Erythroblast (primary cell): ENCODE measurements at regions not wholly inside any gene's neighbourhood (a gene's known extent, or its start where the extent isn't known, plus 50 kb on each side); places are given as distances from the start of the nearest gene placed in this dataset.

Experiments
- DNase-seq, 2 experiments: peaks; one replicate each; lab custom pipeline; 2025; lab: John Stamatoyannopoulos, UW
- GATA1 ChIP-seq: IDR thresholded peaks from 2 replicates; pipeline ENCODE4 v1.6.1; 2011; ENCODE audit warnings: low read depth, mild to moderate bottlenecking, control low read depth, low read length, moderate library complexity
- POLR2A ChIP-seq: IDR thresholded peaks from 2 replicates; pipeline ENCODE4 v1.6.1; 2011; ENCODE audit warnings: mild to moderate bottlenecking, low read length

- DNase-seq: no peak
- TF ChIP-seq POLR2A (no peak), GATA1 (no peak)
Observed at GRCh38 chr2:114046866-114047435, 157.1 kb downstream of the ACTR3 start.

- no peak for DNase-seq
- TF ChIP-seq POLR2A (no peak), GATA1 (no peak)
Observed at GRCh38 chr2:114049280-114049679, 159.4 kb downstream of the ACTR3 start.

GRCh38 chr2:114049826-114050225 is 159.9 kb downstream of the ACTR3 start:
- TF ChIP-seq GATA1 (no peak), POLR2A (no peak)
- DNase-seq: no peak

- no peak for DNase-seq
- TF ChIP-seq GATA1 (no peak), POLR2A (no peak)
Observed at GRCh38 chr2:114056294-114057143, 166.6 kb downstream of the ACTR3 start.

- no peak for DNase-seq
- TF ChIP-seq GATA1: no peak
- no peak for TF ChIP-seq POLR2A
Observed at GRCh38 chr2:114057638-114058037, 167.7 kb downstream of the ACTR3 start.

GRCh38 chr2:114061566-114062098 is 171.7 kb downstream of the ACTR3 start:
- TF ChIP-seq POLR2A (no peak), GATA1 (no peak)
- no peak for DNase-seq

GRCh38 chr2:114063346-114063745 is 173.5 kb downstream of the ACTR3 start:
- TF ChIP-seq GATA1: no peak
- no peak for TF ChIP-seq POLR2A

GRCh38 chr2:114065731-114066130 is 175.8 kb downstream of the ACTR3 start:
- no peak for TF ChIP-seq GATA1
- no peak for TF ChIP-seq POLR2A
- DNase-seq: no peak

More at GRCh38 chr2:114063346-114063745, 173.5 kb downstream of the ACTR3 start:
- DNase-seq: no peak

- TF ChIP-seq POLR2A (no peak), GATA1 (no peak)
- no peak for DNase-seq
Observed at GRCh38 chr2:114066186-114066747, 176.4 kb downstream of the ACTR3 start.

GRCh38 chr2:114068438-114068837 is 178.5 kb downstream of the ACTR3 start:
- TF ChIP-seq GATA1: no peak
- TF ChIP-seq POLR2A: no peak
- DNase-seq: no peak

GRCh38 chr2:114076961-114077360 is 187.1 kb downstream of the ACTR3 start:
- no peak for TF ChIP-seq POLR2A
- TF ChIP-seq GATA1: no peak

GRCh38 chr2:114079366-114080004 is 189.6 kb downstream of the ACTR3 start:
- TF ChIP-seq POLR2A (no peak), GATA1 (no peak)
- no peak for DNase-seq

More at GRCh38 chr2:114076961-114077360, 187.1 kb downstream of the ACTR3 start:
- DNase-seq: no peak

- no peak for DNase-seq
- TF ChIP-seq GATA1 (no peak), POLR2A (no peak)
Observed at GRCh38 chr2:114082731-114083433, 193.0 kb downstream of the ACTR3 start.
